ENCODE measurements at regions not wholly inside any gene's neighbourhood (a gene's known extent, or its start where the extent isn't known, plus 50 kb on each side); places are given as distances from the start of the nearest gene placed in this dataset.

- no peaks in the 10 kb centered on the region for H3K9me3 ChIP-seq (replicated peaks; ENCODE audit: control insufficient read depth, insufficient read depth, low read depth, low read length)
- in situ Hi-C loops (cut with MboI) (no loop called here), intact Hi-C loops (cut with micrococcal nuclease) (no loop called here)
- no peaks in the 10 kb centered on the region for H3K9me1 ChIP-seq (ENCODE audit: control insufficient read depth, insufficient read depth, low read length)
- 5% methylated on average over 2 of the region's 2 CpGs for whole genome bisulfite sequencing (ENCODE audit: insufficient coverage, low coverage, missing lambda C conversion rate)
- no peaks in the 10 kb centered on the region for H3K79me2 ChIP-seq (ENCODE audit: control insufficient read depth, insufficient read depth, low read length)
- H3K9ac ChIP-seq (ENCODE audit: insufficient read depth in 1 of 2, low read depth in 2 of 2, low read length in 2 of 2), result no peak overlapping the region
- H3K4me3 ChIP-seq, result no peak overlapping the region
- no peaks in the 10 kb centered on the region for H3K36me3 ChIP-seq (ENCODE audit: control insufficient read depth, insufficient read depth, low read length)
- TF ChIP-seq DLX4 (CRISPR knock-in tag; IDR thresholded peaks at IDR 0.05) (no peak), MIER1 (IDR thresholded peaks at IDR 0.05; ENCODE audit: low read depth) (no peak), ZNF518B (CRISPR knock-in tag; IDR thresholded peaks at IDR 0.05) (no peak), ZNF12 (CRISPR knock-in tag; IDR thresholded peaks at IDR 0.05) (no peak), GATAD2A (IDR thresholded peaks at IDR 0.05) (no peak), ZNF445 (CRISPR knock-in tag; IDR thresholded peaks at IDR 0.05; ENCODE audit: low read depth) (no peak), ZBTB9 (CRISPR knock-in tag; IDR thresholded peaks at IDR 0.05) (no peak)
- H4K20me1 ChIP-seq (replicated peaks; ENCODE audit: control insufficient read depth, insufficient read depth, low read length), result no peaks in the 10 kb centered on the region
- DNase-seq (ENCODE audit: extremely low read depth in 1 of 4, low spot score in 3 of 4) (no peak), ATAC-seq (no peak), FAIRE-seq (no peak)
- no peaks in the 10 kb centered on the region for H3K4me1 ChIP-seq (replicated peaks in 1 of 2; ENCODE audit: control insufficient read depth in 2 of 2, insufficient read depth in 2 of 2, low read length in 2 of 2)
- ChIA-PET CTCF (ENCODE audit: low intra/inter-chr PET ratio) (no interaction called here), POLR2A (no interaction called here)
- H2AFZ ChIP-seq (ENCODE audit: low read depth, low read length), result no peak overlapping the region
- no peak overlapping the region for H3K4me2 ChIP-seq (ENCODE audit: insufficient read depth, low read length)
- H3K27ac ChIP-seq (ENCODE audit: extremely low read depth, low read depth, low read length), result no peak overlapping the region
- H3K27me3 ChIP-seq (ENCODE audit: control insufficient read depth in 2 of 2, insufficient read depth in 2 of 2, low read length in 2 of 2), result no peaks in the 10 kb centered on the region
- no TSS peak for BruUV-seq (replicated peaks)
Observed at GRCh38 chr13:74452176-74452575, 318.0 kb upstream of the KLF12 start.

Data from K562 (cell line).